ENCODE measurements at regions not wholly inside any gene's neighbourhood (a gene's known extent, or its start where the extent isn't known, plus 50 kb on each side); places are given as distances from the start of the nearest gene placed in this dataset.

DNA sequence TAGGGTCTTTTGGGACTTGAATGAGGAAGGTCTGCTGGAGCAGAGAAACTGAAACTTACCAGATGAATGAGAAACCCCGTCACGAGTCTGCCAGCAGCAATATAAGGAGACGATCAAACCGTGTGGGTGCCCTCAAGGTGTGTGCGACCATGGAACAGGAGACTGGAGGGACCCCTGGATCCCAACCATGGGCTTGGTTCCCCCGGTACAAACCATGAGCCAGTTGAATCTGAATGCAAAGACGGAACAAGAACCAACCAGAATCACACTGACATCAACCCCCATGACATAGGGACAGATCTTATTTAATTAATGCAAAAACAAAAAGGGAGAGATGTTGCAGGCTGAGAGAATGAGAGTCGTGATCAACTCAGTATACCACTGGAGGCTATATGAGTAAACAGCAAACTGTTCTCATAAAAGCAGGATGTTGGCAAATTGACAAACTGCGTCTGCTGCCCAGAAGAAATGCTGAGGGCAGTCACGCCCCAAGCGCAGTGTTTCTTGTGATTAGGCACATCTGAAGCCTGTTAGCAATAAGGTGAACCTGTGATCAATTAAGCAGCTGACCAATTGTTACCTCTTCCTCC lies 475.5 kb upstream of the ACO1 start:
- TF ChIP-seq ZNF138 (tag by site-specific recombination; IDR thresholded peaks at IDR 0.05; ENCODE audit: borderline replicate concordance) = no peak
- TF ChIP-seq, protein P1, sequence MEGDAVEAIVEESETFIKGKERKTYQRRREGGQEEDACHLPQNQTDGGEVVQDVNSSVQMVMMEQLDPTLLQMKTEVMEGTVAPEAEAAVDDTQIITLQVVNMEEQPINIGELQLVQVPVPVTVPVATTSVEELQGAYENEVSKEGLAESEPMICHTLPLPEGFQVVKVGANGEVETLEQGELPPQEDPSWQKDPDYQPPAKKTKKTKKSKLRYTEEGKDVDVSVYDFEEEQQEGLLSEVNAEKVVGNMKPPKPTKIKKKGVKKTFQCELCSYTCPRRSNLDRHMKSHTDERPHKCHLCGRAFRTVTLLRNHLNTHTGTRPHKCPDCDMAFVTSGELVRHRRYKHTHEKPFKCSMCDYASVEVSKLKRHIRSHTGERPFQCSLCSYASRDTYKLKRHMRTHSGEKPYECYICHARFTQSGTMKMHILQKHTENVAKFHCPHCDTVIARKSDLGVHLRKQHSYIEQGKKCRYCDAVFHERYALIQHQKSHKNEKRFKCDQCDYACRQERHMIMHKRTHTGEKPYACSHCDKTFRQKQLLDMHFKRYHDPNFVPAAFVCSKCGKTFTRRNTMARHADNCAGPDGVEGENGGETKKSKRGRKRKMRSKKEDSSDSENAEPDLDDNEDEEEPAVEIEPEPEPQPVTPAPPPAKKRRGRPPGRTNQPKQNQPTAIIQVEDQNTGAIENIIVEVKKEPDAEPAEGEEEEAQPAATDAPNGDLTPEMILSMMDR (tag by site-specific recombination; IDR thresholded peaks at IDR 0.05) = no peak
- TF ChIP-seq SP7 (tag by site-specific recombination; IDR thresholded peaks at IDR 0.05) = no peak
- TF ChIP-seq, protein P2, sequence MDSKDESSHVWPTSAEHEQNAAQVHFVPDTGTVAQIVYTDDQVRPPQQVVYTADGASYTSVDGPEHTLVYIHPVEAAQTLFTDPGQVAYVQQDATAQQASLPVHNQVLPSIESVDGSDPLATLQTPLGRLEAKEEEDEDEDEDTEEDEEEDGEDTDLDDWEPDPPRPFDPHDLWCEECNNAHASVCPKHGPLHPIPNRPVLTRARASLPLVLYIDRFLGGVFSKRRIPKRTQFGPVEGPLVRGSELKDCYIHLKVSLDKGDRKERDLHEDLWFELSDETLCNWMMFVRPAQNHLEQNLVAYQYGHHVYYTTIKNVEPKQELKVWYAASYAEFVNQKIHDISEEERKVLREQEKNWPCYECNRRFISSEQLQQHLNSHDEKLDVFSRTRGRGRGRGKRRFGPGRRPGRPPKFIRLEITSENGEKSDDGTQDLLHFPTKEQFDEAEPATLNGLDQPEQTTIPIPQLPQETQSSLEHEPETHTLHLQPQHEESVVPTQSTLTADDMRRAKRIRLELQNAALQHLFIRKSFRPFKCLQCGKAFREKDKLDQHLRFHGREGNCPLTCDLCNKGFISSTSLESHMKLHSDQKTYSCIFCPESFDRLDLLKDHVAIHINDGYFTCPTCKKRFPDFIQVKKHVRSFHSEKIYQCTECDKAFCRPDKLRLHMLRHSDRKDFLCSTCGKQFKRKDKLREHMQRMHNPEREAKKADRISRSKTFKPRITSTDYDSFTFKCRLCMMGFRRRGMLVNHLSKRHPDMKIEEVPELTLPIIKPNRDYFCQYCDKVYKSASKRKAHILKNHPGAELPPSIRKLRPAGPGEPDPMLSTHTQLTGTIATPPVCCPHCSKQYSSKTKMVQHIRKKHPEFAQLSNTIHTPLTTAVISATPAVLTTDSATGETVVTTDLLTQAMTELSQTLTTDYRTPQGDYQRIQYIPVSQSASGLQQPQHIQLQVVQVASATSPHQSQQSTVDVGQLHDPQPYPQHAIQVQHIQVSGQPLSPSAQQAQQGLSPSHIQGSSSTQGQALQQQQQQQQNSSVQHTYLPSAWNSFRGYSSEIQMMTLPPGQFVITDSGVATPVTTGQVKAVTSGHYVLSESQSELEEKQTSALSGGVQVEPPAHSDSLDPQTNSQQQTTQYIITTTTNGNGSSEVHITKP (tag by site-specific recombination; IDR thresholded peaks at IDR 0.05) = no peak
- no peak for TF ChIP-seq YY1 (tag by site-specific recombination; IDR thresholded peaks at IDR 0.05)
- TF ChIP-seq ZNF302 (tag by site-specific recombination; IDR thresholded peaks at IDR 0.05; ENCODE audit: low read depth) = no peak
- no peak for TF ChIP-seq ZNF146 (tag by site-specific recombination; IDR thresholded peaks at IDR 0.05)

All from HEK293 (cell line).